ENCODE measurements at regions not wholly inside any gene's neighbourhood (a gene's known extent, or its start where the extent isn't known, plus 50 kb on each side); places are given as distances from the start of the nearest gene placed in this dataset.

DNA sequence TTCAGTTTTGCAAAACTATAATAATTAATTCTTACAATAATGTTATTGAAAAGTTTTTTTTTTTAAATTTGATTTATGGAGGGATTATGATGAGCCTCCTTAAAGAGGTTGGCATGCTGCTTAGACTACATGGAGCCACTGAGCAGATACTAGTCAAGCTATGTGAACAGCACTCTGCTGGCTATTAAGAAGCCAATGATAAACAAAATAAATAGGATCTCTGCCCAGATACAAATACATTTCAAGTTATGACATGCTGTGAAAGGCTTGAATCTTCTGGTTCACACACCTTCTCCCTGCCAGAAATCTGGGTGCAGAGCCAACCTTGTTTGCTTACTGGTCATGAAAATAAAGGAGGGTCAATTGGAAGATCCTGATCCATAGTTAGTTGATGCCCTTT, 107.4 kb upstream of the NAV3 start:
- no peak for DNase-seq (ENCODE audit: low read depth in 2 of 2)

DNA sequence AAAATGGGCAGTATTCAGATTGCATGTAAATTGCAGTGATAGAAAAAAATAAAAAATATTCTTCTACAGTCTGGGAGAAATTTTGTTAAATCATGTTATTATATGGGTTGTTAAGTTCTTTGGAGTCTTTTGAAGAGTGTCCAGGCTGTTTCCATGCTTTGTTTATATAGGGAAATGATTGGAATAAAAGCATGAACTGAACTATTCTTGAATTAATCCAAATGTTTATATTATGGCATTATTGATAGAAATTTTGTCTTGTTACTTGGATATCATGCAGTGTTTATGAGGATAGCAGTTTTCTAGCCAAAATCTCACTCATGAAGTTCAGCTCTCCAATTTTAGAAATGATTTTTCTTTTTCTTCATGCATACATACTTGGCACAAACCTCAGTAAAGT, 108.2 kb upstream of the NAV3 start:
- DNase-seq (ENCODE audit: low read depth in 2 of 2), result no peak

DNA sequence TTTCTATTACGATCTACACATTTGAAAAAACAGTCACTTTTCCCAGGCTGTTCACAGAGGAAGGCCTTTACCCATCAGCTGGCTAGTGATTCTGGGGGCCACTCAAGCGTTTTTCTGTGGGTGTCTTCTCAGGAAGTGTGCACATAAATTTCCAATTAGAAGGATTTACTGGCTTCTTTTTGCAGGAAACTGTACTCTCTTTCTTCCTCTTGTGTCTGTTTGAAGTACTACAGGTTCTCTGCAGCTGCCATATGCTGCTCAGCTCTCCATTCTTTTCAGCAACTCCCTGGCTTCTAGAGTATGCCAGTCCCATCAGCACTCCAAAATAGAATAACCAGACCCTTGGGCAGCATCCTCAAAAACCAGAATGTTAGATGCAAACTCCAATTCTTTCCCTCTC, 110.4 kb upstream of the NAV3 start:
- no peak for DNase-seq (ENCODE audit: low read depth in 2 of 2)

DNA sequence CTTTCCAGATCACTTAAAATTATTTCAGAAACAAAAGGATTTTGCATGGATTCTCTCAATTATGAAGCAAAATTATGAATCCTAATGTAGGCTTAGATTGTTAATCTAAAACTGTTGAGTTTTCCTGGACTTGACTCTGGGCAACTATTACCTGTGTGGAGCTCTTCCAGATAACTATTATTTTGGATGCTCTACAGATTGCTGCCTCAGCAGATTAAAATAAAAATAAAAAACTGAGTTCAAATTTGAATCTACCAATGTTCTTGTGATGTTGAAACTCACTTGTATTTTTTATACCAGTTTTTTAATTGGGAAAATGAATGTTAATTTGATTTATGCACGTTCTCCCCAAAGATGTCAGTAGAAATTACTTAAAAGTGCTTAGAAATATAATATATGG, 120.5 kb upstream of the NAV3 start:
- no peak for DNase-seq (ENCODE audit: low read depth in 2 of 2)

DNA sequence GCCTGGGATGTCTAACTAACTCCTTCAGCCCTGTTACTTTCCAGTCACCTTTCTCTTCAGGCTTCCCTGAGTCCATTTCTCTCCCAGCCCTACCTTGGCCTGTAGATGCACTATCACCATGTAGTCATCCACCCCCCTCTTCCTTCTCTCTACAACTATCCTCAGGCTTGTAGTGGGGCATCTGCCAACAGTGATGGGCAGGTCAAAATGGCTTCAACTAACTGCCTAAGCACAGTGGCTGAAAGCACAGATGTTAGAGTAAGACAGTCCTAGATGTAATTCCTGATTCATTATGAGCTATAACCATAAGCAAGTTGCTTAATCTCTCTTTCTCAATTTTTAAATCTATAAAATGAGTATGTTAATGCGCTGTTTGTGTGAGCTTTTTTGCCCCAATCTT, 133.6 kb upstream of the NAV3 start:
- DNase-seq (ENCODE audit: low read depth in 2 of 2), result no peak

DNA sequence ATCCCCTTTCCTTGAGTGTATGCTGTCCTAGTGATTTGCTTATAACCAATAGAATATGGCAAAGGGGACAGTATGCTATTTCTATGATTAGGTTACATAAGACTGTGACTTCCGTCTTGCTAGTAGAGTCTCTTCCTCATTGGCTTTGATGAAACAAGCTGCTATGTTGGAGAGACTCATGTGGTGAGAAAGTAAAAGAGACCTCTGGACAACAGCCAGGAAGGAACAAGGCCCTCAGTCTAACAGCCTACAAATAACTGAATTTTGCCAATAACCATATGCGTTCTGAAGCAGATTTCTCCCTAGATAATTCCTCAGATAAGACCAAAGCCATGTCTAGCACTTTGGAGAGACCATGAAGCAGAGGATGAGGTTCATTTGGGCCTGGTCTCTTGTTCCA, 134.5 kb upstream of the NAV3 start:
- DNase-seq (ENCODE audit: low read depth in 2 of 2), result no peak

DNA sequence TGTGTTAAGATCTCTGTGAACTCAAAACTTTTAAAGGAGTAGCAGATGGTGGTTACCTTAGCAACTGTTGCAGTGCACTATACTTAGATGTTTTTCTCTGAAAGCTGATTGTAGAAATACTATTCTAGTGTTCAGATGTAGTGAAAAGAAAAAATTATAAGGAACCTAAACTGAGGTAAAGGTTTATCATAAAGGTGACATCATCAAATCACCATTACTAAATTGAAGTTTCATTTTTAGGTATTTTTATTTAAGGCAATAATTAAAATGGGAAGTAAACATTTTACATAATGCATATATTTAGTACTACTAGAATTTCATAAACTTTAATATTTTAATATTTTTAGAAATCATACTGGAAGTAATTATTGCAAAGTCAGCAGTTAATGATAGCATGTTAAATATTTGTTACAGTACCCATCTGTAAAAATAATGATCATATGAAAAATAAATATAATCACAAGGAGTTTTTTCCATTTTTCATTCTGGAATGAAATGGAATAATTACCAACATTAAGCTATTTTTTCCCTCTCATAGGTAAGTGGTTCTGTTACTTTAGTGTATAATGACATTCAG, 141.1 kb upstream of the NAV3 start:
- DNase-seq (ENCODE audit: low read depth in 2 of 2), result no peak

DNA sequence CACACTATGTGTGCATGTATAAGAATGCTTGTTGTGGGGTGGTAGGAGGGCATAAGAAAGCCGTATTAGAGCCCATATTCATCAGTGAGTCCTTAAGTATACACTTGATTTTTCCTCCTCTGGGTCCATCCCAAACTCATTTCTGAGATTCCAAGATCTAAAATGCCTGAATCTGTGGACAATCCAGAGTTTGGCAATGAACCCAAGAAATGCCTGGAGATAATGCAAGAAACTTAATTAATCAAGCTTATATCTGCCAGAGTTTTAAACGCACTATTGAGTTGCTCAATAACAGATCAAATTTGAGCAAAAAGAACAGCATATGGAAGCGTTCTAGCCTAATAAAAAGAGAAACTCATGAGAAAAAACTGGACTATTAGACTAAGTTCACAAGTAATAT, 143.4 kb upstream of the NAV3 start:
- no peak for DNase-seq (ENCODE audit: low read depth in 2 of 2)

DNA sequence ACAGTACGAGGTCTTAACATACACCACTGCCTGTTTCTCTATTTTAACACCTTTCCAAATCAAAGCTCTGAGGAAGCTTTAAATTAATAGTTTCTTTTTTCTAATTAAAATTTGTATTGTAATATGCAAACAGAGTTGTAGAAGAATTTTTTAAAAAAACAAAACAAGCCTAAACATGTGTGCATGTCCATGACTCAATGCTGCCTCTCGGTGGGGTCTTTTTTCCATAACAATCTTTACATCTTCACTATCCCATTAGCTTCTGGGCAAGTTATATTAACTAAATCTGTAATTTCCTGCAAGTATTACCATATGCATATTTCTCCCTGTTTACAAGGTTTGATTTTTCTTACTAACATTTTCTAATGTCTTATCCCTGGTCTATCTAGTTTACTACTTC, 143.9 kb upstream of the NAV3 start:
- no peak for DNase-seq (ENCODE audit: low read depth in 2 of 2)

DNA sequence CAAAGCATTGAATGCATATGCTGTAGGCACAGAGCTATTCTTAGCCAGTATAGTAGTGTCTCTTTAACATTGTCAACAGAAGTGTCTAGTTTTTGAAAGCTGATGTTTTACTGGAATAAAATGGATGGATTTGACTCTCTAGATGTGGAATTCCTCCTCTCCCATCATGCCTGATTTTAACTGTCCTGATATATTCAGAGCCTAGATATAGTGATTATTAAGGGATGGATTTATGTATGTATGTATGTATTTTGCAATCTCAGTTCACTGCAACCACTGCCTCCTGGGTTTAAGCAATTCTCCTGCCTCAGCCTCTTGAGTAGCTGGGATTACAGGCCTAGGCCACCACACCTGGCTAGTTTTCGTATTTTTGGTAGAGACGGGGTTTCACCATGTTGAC, 144.8 kb upstream of the NAV3 start:
- no peak for DNase-seq (ENCODE audit: low read depth in 2 of 2)

DNA sequence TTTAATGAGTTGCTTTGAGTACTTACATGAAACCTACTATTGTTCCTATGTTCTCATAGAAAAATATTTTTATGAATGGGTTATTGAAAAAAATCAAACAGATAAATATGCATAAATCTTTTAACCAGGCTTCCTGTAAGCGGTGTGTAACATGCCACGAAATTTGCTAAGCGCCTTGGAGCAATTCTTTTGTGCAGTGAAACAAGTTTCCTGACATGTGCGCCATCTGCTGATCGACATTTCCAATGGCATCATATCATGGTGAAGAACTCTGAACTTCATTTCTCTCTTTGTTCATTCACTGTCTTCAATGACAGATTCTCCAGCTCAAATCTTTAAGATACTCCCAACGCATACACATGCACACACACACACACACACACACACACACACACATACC, 145.6 kb upstream of the NAV3 start:
- peak in 1 of 2 donors; percentile 0 for DNase-seq (ENCODE audit: low read depth in 2 of 2)

DNA sequence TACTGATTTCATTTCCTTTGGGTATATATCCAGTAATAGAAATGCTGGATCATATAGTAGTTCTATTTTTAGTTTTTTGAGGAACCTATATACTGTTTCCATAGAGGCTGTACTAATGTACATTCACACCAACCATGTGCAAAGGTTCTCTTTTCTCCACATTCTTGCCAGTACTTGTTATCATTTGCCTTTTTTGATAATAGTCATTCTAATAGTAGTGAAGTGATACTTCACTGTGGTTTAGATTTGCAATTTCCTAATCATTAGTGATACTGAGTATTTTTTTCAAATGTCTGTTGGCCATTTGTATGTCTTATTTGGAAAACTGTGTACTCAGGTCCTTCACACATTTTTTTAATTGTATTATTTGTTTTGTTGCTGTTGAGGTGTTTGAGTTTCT, 148.2 kb upstream of the NAV3 start:
- no peak for DNase-seq (ENCODE audit: low read depth in 2 of 2)

DNA sequence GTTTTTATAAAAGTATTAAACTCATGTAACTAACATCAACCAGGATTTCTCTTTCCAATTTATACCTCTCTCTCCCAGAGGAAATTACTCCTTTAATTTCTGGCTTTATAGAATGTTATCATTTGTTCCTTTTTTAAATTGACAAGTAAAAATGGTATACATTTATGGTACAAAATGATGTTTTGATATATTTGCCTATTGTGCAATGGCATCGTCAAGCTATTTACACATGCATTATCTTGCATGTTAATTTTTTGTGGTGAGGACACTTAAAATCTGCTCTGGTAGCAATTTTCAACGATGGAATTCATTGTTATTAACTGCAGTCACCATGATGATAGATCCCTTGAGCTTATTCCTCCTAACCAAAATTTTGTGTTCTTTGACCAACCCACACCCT, 149.0 kb upstream of the NAV3 start:
- DNase-seq (ENCODE audit: low read depth in 2 of 2), result no peak

DNA sequence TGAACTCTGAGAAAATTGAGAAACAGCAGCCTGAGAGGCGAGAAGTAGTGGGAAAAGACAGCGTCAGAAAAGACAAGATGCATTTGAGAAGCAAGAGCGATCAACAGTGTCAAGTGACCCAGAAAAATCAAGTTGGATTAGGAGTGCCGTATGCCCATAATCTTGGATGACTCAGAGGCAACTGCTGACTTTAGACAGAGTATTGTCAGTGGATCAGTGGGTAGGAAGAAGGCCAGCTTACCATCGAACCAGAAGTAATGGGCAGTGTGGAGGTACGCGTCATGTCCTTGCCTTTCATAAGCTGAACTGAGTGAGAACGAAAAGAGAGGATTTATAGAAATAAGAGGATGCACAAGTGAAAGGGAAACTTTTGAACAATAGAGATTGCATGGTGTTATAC, 151.0 kb upstream of the NAV3 start:
- no peak for DNase-seq (ENCODE audit: low read depth in 2 of 2)

DNA sequence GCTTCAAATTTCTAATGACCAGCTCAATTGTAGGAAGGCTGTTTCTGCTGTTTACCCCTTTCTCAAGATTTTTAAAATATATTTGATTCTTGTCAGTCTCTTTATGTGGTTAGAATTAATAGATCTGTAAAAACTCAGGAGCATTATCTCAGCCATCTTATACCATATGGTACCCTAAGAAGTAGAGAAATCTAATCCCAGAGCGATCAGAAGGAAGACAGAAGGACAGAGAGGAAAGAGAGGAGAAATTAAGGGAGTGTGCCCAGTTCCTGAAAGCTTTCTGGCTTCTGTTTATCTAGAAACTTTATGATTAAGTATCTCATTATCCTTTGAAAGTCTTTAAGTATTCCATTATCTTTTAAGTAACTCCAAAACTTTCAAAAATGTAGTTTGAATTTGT, 152.1 kb upstream of the NAV3 start:
- no peak for DNase-seq (ENCODE audit: low read depth in 2 of 2)

DNA sequence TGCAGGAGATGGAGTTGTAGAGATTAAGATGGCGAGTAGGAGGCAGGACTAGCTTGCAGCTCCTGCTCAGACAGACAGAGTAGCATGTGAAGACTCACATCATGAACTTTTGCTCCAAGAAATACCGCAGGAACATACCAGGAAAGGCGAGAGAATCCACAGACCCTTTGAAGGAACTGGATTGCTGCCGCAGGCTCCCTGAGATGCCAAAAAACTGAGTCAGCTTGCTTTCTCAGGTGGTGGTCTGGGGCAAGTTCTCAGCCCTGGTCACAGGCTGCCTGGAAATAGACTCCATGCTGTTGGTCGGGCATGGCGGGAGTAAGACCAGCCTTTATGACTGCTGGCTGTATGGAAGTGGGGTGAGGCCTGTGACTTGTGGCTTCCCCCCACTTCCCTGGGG, 163.6 kb upstream of the NAV3 start:
- DNase-seq (ENCODE audit: low read depth in 2 of 2), result no peak

DNA sequence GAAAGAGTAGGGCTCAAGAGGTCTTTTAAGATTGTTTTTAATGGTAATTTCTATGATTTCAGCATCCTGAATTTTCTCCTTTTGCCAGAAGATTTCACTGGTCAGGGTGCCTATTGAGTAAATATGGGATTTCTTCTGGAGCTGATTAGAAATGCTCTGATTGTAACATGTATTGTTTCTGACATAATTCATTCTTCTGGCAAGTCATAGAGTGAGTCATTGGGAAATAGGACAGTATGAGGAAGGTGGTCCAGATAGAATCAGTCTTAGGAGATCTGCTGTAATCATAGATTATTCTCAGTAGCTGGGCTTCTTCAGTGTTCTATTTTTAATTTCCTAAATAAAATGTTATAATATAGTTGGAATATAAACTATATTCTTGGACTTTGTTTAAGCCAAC, 182.0 kb upstream of the NAV3 start:
- no peak for DNase-seq (ENCODE audit: low read depth in 2 of 2)

DNA sequence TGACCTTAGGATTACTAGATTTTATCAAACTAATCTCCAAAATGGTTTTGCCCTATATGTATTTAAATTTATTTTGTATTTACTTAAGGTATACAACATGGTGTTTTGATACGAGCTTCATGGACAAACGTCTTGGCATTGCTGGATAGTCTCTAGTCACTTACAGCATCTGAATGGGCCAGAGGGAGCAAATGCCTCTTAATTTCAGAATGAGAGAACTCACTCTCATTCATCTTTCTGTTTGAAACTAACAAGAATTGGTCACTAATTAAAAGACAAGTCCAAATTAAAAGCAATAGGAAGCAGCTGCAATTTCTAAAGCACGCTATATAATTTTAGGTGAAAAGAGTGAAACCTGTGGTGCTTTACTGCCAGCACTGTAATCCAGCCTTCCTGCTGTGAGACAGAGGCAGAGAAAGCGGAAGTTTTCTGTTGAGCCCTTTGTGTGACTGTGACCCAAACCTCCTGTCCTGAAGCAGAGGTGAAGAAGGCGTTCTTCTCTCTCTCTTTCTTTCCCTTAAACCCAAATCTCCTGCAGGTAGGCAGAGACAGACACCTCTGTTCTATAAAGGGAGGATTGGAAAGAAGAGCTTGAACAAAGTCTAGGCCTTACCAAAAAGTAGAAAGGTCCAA, 184.6 kb upstream of the NAV3 start:
- DNase-seq (ENCODE audit: low read depth in 2 of 2), result no peak

DNA sequence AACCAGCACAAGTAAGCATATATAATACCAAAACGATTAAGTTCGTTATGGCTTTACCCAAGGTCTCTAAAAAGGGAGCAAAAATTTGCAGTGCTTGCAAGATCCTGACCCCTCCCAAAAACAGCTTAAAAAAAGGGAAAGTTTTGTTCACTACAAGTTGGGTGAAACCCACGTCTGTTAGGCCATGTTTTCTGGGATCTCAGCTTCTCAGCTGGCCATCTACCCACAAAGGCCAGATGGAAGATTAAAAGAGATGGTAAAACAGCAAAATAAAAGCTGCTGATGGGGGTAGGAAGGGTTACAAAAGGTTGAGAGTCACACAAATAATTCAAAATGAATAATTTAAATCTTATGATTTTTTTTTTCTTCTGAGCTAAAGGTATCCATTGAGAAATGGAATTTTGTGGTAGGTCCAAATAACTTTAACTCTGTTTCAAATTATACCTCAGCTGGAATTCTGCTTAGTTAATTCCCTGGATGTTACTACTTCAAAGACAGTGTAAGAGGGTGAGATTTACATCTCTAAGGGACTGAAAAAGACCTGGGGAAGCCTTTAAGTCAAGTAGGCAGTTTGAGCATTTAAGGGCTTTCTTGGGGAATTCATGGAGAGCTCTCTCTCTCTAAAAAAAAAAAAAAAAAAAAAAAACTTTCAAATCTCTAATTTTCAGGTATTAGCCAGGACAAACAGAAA, 185.6 kb upstream of the NAV3 start:
- no peak for DNase-seq (ENCODE audit: low read depth in 2 of 2)

DNA sequence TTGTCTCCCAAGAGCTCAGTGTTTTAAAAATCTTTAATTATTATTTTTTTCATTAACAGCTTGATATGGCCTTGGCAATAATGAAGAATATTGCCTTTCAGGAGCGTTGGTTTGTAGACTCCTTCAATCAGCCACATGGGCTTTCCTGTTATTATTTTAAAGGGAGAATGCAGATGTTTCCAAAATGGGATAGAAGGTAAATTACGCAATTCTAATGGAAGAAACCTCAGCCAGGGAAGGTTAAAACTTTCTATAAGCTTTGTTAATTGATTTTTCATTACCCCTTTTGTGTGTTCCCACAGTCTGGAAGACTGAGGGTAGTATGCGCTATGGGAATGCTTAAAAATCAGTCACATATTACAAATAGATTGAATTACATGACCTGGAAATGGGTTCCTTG, 188.4 kb upstream of the NAV3 start:
- no peak for DNase-seq (ENCODE audit: low read depth in 2 of 2)

DNA sequence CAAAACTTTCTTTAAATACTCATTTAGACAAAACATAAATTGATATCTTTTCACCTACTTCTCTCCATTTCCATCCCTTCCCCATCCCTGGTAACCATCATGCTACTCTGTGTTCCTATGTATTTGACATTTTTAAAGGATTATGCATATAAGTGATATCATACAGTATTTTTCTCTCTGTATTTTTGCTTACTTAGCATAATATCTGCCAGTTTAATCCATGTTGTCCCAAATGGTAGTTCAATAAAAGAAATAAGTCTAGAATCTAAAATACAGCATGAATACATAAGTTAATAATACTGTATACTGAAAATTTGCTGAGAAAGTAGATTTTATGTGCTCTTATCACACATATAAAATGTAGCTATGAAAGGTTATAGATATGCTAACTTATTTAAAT, 190.3 kb upstream of the NAV3 start:
- no peak for DNase-seq (ENCODE audit: low read depth in 2 of 2)

DNA sequence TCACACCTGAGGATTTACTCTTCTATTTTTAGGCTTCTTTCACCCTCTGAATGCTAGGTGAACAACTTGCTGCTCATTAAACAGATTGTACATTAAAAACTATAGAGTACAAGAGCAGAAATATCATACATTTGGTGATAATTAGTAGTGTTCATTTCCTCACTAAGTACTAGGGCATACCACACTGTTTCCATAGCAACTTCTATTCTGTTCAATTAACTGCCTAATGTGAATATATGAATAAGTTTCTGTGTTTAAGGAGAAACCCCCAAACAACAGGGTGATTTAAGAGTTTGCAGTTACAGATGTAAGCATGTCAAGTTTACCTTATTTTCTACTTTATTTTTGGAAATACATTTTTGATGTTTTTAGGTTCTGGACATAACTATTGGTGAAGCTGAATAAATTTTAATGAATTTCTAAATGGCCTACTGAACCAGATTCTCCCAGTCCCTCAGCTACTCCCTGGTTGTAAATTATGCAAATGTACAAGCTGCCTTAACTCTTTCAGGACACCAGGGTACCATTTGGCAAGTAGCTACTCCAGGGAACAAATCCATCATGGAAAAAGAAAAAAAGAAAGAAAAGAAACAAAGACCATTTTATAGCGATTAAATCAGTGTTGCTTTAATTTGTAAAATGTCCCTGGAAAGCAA, 199.8 kb upstream of the NAV3 start:
- no peak for DNase-seq (ENCODE audit: low read depth in 2 of 2)

DNA sequence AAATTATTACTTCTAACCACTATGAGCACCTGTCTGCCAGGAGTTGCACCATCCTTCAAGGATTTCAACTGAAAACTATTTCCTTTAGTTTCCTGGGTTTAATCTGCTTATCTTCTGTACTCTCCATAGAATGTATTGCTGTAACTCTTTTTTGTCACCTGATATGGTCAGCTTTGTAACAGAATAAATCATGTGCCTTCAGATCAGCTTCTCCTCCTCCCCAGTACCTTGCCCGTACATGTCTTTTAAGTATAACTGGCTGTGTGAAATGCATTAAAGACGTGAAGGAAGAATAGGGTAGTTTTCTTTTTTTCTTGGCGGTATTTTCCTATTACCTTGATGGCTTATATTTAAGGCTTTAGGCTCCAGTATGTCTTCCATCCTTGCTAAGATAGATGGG, 200.3 kb upstream of the NAV3 start:
- no peak for DNase-seq (ENCODE audit: low read depth in 2 of 2)
